Mesothelial cell of epicardium (in vitro differentiated cells): ENCODE measurements at regions not wholly inside any gene's neighbourhood (a gene's known extent, or its start where the extent isn't known, plus 50 kb on each side); places are given as distances from the start of the nearest gene placed in this dataset.

Source experiments
- DNase-seq, 2 experiments: peaks; one replicate each; pipeline ENCODE4 v3.0.0; 2021; ENCODE audit warnings: low spot score in 2 of 2; ENCODE audit not compliant: unreplicated experiment in 2 of 2
- H3K27ac Mint-ChIP-seq: 2 replicates; pipeline ENCODE4 v1.8.0; 2021; ENCODE audit warnings: mixed read lengths
- H3K27me3 Mint-ChIP-seq: 2 replicates; pipeline ENCODE4 v1.8.0; 2021; ENCODE audit warnings: low read depth, mixed read lengths
- H3K36me3 Mint-ChIP-seq: 2 replicates; pipeline ENCODE4 v1.8.0; 2021; ENCODE audit warnings: mixed read lengths
- H3K4me1 Mint-ChIP-seq: 2 replicates; pipeline ENCODE4 v1.8.0; 2021; ENCODE audit warnings: mixed read lengths
- H3K4me3 Mint-ChIP-seq: 2 replicates; pipeline ENCODE4 v1.8.0; 2021; ENCODE audit warnings: mild to moderate bottlenecking, moderate library complexity, mixed read lengths
- H3K9me3 Mint-ChIP-seq: 2 replicates; pipeline ENCODE4 v1.8.0; 2021; ENCODE audit warnings: mixed read lengths
- CTCF ChIP-seq: fragments of 200-600 bp; sonication (generic); IDR thresholded peaks from one replicate; pipeline ENCODE4 v1.5.0; 2021; ENCODE audit warnings: antibody characterized with exemption; ENCODE audit not compliant: unreplicated experiment

GRCh38 chr7:67392596-67393438 is 396.2 kb downstream of the TYW1 start:
- H3K4me1 Mint-ChIP-seq, result peaks cover 7% of the 10 kb centered on the region
- no peak for TF ChIP-seq CTCF
- no peak overlapping the region for H3K27ac Mint-ChIP-seq
- DNase-seq, result no peak
- H3K9me3 Mint-ChIP-seq, result no peaks in the 10 kb centered on the region
- no peak overlapping the region for H3K4me3 Mint-ChIP-seq
- peaks cover 17% of the 10 kb centered on the region for H3K27me3 Mint-ChIP-seq
- H3K36me3 Mint-ChIP-seq, result no peaks in the 10 kb centered on the region

- Mint-ChIP-seq H3K4me1 (peaks cover 7% of the 10 kb centered on the region), H3K36me3 (no peaks in the 10 kb centered on the region), H3K4me3 (no peak overlapping the region), H3K27ac (no peak overlapping the region), H3K9me3 (no peaks in the 10 kb centered on the region), H3K27me3 (peaks cover 17% of the 10 kb centered on the region)
- DNase-seq, result no peak
- no peak for TF ChIP-seq CTCF
These were observed 397.3 kb downstream of the TYW1 start for GRCh38 chr7:67393903-67394302.

GRCh38 chr7:67398916-67399315 is 402.3 kb downstream of the TYW1 start:
- Mint-ChIP-seq H3K36me3 (peaks cover 5% of the 10 kb centered on the region), H3K27ac (no peak overlapping the region), H3K9me3 (peaks cover 17% of the 10 kb centered on the region), H3K27me3 (no peaks in the 10 kb centered on the region), H3K4me1 (no peaks in the 10 kb centered on the region), H3K4me3 (no peak overlapping the region)
- no peak for DNase-seq
- no peak for TF ChIP-seq CTCF

GRCh38 chr7:67401492-67401891 is 404.9 kb downstream of the TYW1 start:
- H3K27ac Mint-ChIP-seq, result no peak overlapping the region
- H3K4me1 Mint-ChIP-seq, result peaks cover under 1% of the 10 kb centered on the region
- no peak for TF ChIP-seq CTCF
- H3K36me3 Mint-ChIP-seq, result peaks cover 5% of the 10 kb centered on the region
- H3K4me3 Mint-ChIP-seq, result no peak overlapping the region
- no peak for DNase-seq
- H3K9me3 Mint-ChIP-seq, result peaks cover 22% of the 10 kb centered on the region
- H3K27me3 Mint-ChIP-seq, result no peaks in the 10 kb centered on the region

- no peak for TF ChIP-seq CTCF
- Mint-ChIP-seq H3K27me3 (no peaks in the 10 kb centered on the region), H3K4me3 (no peak overlapping the region), H3K9me3 (peaks cover 22% of the 10 kb centered on the region), H3K27ac (no peak overlapping the region), H3K4me1 (peaks cover 8% of the 10 kb centered on the region), H3K36me3 (peaks cover 5% of the 10 kb centered on the region)
- DNase-seq, result no peak
These were observed 405.6 kb downstream of the TYW1 start for GRCh38 chr7:67402280-67402679.
